NT2/D1 (cell line): ENCODE measurements at regions not wholly inside any gene's neighbourhood (a gene's known extent, or its start where the extent isn't known, plus 50 kb on each side); places are given as distances from the start of the nearest gene placed in this dataset.

Experiments used
- YY1 ChIP-seq: IDR thresholded peaks from 2 replicates; pipeline ENCODE4 v1.6.1; 2011; ENCODE audit not compliant: insufficient read length, insufficient read depth
- ZNF274 ChIP-seq: IDR thresholded peaks from 2 replicates; pipeline ENCODE4 v1.6.1; 2011; ENCODE audit warnings: mild to moderate bottlenecking, low read depth, low read length

DNA sequence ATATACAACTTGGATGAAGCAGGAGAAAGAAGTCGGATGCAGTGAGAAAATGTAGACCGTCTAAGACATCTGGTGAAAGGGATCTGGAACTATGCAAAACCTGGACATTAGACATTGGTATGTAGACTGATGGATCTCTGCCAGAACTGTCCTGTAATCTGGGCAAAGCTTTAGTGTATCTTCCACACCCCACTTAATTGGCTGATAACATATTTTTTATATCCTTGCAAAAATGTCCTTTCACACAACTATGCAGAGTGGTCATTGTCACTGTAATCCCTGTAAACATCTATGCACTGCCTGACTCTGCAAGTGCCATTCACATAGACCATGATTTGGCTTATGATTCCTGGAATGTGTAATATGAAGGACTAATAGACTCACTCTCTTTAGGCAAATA lies 163.1 kb downstream of the TUSC7 start:
- TF ChIP-seq ZNF274 (no peak), YY1 (no peak)
